SK-N-SH (cell line): ENCODE measurements at regions not wholly inside any gene's neighbourhood (a gene's known extent, or its start where the extent isn't known, plus 50 kb on each side); places are given as distances from the start of the nearest gene placed in this dataset.

Experiments used
- CTCF ChIA-PET: fragments of 300-600, 350-600 bp; formaldehyde crosslinking; extraction: SDS; loops from one replicate; lab custom pipeline; 2021; lab: Yijun Ruan, JAX
- POLR2A ChIA-PET: fragments of 350-600 bp; sonication (Branson Sonifier 250); formaldehyde crosslinking; extraction: SDS; loops from one replicate; lab custom pipeline; 2020; ENCODE audit warnings: antibody characterized with exemption, inconsistent platforms; lab: Yijun Ruan, JAX
- DNase-seq: peaks from one replicate; pipeline ENCODE4 v3.0.0; 2012
- H2AFZ ChIP-seq: fragments of 200-600 bp; sonication (generic); 2 replicates; pipeline ENCODE4 v1.8.1; 2016; ENCODE audit warnings: antibody characterized with exemption, mild to moderate bottlenecking, low read depth
- H3F3A ChIP-seq: fragments of 200-600 bp; sonication (generic); replicated peaks from 2 replicates; pipeline ENCODE3; 2016; ENCODE audit warnings: antibody characterized with exemption, mild to moderate bottlenecking; ENCODE audit not compliant: insufficient read depth
- H3K27ac ChIP-seq, 2 experiments: fragments of 200-500 bp in 1 of 2; fragments of 200-600 bp in 1 of 2; sonication (Bioruptor generic) in 1 of 2; sonication (generic), shearing (Covaris generic) in 1 of 2; 2 replicates each; pipeline versions ENCODE4 v1.5.1 to v1.6.1; 2014 to 2016; ENCODE audit warnings: low read depth in 2 of 2, inconsistent platforms in 1 of 2, low read length in 1 of 2, mild to moderate bottlenecking in 1 of 2, mixed read lengths in 1 of 2
- H3K27me3 ChIP-seq: fragments of 200-600 bp; sonication (generic), shearing (Covaris generic); 2 replicates; pipeline ENCODE4 v1.6.1; 2016; ENCODE audit warnings: mixed run types; ENCODE audit not compliant: insufficient read depth
- H3K36me3 ChIP-seq, 2 experiments: fragments of 200-500 bp in 1 of 2; fragments of 200-600 bp in 1 of 2; sonication (Bioruptor generic) in 1 of 2; sonication (generic) in 1 of 2; replicated peaks in 1 of 2; 2 replicates each; pipeline versions ENCODE3 to v1.5.1; 2014 to 2016; ENCODE audit warnings: low read length in 1 of 2, mild to moderate bottlenecking in 1 of 2; ENCODE audit not compliant: insufficient read depth in 2 of 2, control insufficient read depth in 1 of 2
- H3K4me1 ChIP-seq, 2 experiments: fragments of 200-500 bp in 1 of 2; fragments of 200-600 bp in 1 of 2; sonication (Bioruptor generic) in 1 of 2; sonication (generic), shearing (Covaris generic) in 1 of 2; 2 replicates each; pipeline versions ENCODE4 v1.5.1 to v1.6.1; 2014 to 2016; ENCODE audit warnings: low read depth in 1 of 2, low read length in 1 of 2, mixed run types in 1 of 2; ENCODE audit not compliant: insufficient read depth in 2 of 2, control insufficient read depth in 1 of 2
- H3K4me2 ChIP-seq: fragments of 200-600 bp; sonication (generic), shearing (Covaris generic); 2 replicates; pipeline ENCODE4 v1.6.1; 2017; ENCODE audit warnings: mixed run types
- H3K4me3 ChIP-seq, 2 experiments: fragments of 200-500 bp in 1 of 2; fragments of 200-600 bp in 1 of 2; sonication (Bioruptor generic) in 1 of 2; sonication (generic), shearing (Covaris generic) in 1 of 2; 2 replicates each; pipeline versions ENCODE4 v1.5.1 to v1.8.1; 2014 to 2016; ENCODE audit warnings: low read depth in 2 of 2, inconsistent platforms in 1 of 2, low read length in 1 of 2, mild to moderate bottlenecking in 1 of 2, mixed read lengths in 1 of 2, moderate library complexity in 1 of 2
- H3K79me2 ChIP-seq: fragments of 200-600 bp; sonication (generic); 2 replicates; pipeline ENCODE4 v1.8.1; 2017; ENCODE audit warnings: mild to moderate bottlenecking; ENCODE audit not compliant: insufficient read depth
- H3K9ac ChIP-seq: fragments of 200-600 bp; sonication (generic); 2 replicates; pipeline ENCODE4 v1.6.1; 2017; ENCODE audit warnings: mixed run types
- H3K9me2 ChIP-seq: fragments of 200-600 bp; sonication (generic); 2 replicates; pipeline ENCODE4 v1.6.1; 2017; ENCODE audit warnings: mixed run types
- H3K9me3 ChIP-seq: fragments of 200-600 bp; sonication (generic); 2 replicates; pipeline ENCODE4 v1.6.1; 2017; ENCODE audit warnings: mixed run types, mild to moderate bottlenecking, moderate library complexity
- H4K20me1 ChIP-seq: fragments of 200-600 bp; sonication (generic); 2 replicates; pipeline ENCODE4 v1.6.1; 2017; ENCODE audit warnings: mild to moderate bottlenecking, mixed run types; ENCODE audit not compliant: insufficient read depth
- FOXM1 ChIP-seq: IDR thresholded peaks from 2 replicates; pipeline ENCODE4 v1.4.0; 2012; ENCODE audit warnings: low read depth, mild to moderate bottlenecking
- IRF3 ChIP-seq: fragments of 150-350 bp; IDR thresholded peaks from 2 replicates; pipeline ENCODE4 v1.6.1; 2016; ENCODE audit warnings: mild to moderate bottlenecking, low read depth, low read length
- RCOR1 ChIP-seq: fragments of 150-350 bp; IDR thresholded peaks from 2 replicates; pipeline ENCODE4 v1.6.1; 2017; ENCODE audit warnings: antibody characterized with exemption, low read length
- REST ChIP-seq: IDR thresholded peaks from 2 replicates; pipeline ENCODE4 v1.6.1; 2012; ENCODE audit warnings: mild to moderate bottlenecking, low read depth, low read length, moderate library complexity
- TCF12 ChIP-seq: IDR thresholded peaks from 2 replicates; pipeline ENCODE4 v1.4.0; 2012
- YY1 ChIP-seq: IDR thresholded peaks from 2 replicates; pipeline ENCODE4 v1.4.0; 2012; ENCODE audit warnings: low read depth, mild to moderate bottlenecking
- ZBTB33 ChIP-seq: IDR thresholded peaks from 2 replicates; pipeline ENCODE4 v1.4.0; 2012; ENCODE audit warnings: low read depth, borderline replicate concordance
- WGBS: methylation state at CpG from one replicate; pipeline ENCODE4 v1.1.6; 2017; ENCODE audit warnings: low lambda C conversion rate; 5-methylcytosine and 5-hydroxymethylcytosine counted together
- TF ChIP-seq, protein P1 (sequence below): IDR thresholded peaks from 2 replicates; pipeline ENCODE4 v1.4.0; 2012; ENCODE audit warnings: low read depth, borderline replicate concordance
- TF ChIP-seq, protein P2 (sequence below): IDR thresholded peaks from 2 replicates; pipeline ENCODE4 v1.4.0; 2012; ENCODE audit warnings: low read depth
- TF ChIP-seq, protein P3 (sequence below): fragments of 150-350 bp; IDR thresholded peaks from 2 replicates; pipeline ENCODE4 v1.6.1; 2017; ENCODE audit warnings: antibody characterized with exemption, low read length, low read depth, borderline replicate concordance

- Histone ChIP-seq H3K4me3 (no peak overlapping the region), H3K79me2 (no peaks in the 10 kb centered on the region), H2AFZ (no peak overlapping the region), H3K9me2 (no peaks in the 10 kb centered on the region), H3K27ac (no peak overlapping the region), H4K20me1 (no peaks in the 10 kb centered on the region), H3K4me2 (no peak overlapping the region), H3F3A (no peaks in the 10 kb centered on the region), H3K27me3 (peaks cover 22% of the 10 kb centered on the region; the same call in 1 of the 2 replicates), H3K9me3 (no peaks in the 10 kb centered on the region), H3K9ac (no peak overlapping the region), H3K36me3 (no peaks in the 10 kb centered on the region), H3K4me1 (no peaks in the 10 kb centered on the region)
- no peak for DNase-seq
- CTCF ChIA-PET = interaction anchor here (1.0 to 1.4 kb wide), 2 partner anchors 85 to 186 kb away, joined by 3 to 4 read pairs; no protein-coding TSS in a partner anchor
- POLR2A ChIA-PET = no interaction called here
- 67% methylated on average over 7 of the region's 8 CpGs for WGBS
- no peak for TF ChIP-seq REST
- TF ChIP-seq TCF12 = no peak
Observed at GRCh38 chr4:1543561-1543960, 137.3 kb upstream of the NKX1-1 start.

- 80% methylated on average over 7 of the region's 27 CpGs for WGBS
- Histone ChIP-seq H3F3A (no peaks in the 10 kb centered on the region), H2AFZ (no peak overlapping the region), H3K4me3 (no peak overlapping the region), H3K9me2 (no peaks in the 10 kb centered on the region), H3K9me3 (no peaks in the 10 kb centered on the region), H3K27ac (no peak overlapping the region), H3K36me3 (no peaks in the 10 kb centered on the region), H3K4me1 (no peaks in the 10 kb centered on the region), H3K27me3 (peaks cover 13% of the 10 kb centered on the region; the same call in 1 of the 2 replicates), H3K4me2 (no peak overlapping the region), H4K20me1 (no peaks in the 10 kb centered on the region), H3K79me2 (no peaks in the 10 kb centered on the region), H3K9ac (no peak overlapping the region)
- ChIA-PET POLR2A (no interaction called here), CTCF (no interaction called here)
- DNase-seq = no peak
- TF ChIP-seq FOXM1 (no peak), RCOR1 (no peak), IRF3 (no peak), ZBTB33 (no peak), YY1 (no peak)
- TF ChIP-seq, protein P1, sequence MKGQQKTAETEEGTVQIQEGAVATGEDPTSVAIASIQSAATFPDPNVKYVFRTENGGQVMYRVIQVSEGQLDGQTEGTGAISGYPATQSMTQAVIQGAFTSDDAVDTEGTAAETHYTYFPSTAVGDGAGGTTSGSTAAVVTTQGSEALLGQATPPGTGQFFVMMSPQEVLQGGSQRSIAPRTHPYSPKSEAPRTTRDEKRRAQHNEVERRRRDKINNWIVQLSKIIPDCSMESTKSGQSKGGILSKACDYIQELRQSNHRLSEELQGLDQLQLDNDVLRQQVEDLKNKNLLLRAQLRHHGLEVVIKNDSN = no peak
- TF ChIP-seq, protein P2, sequence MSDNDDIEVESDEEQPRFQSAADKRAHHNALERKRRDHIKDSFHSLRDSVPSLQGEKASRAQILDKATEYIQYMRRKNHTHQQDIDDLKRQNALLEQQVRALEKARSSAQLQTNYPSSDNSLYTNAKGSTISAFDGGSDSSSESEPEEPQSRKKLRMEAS = no peak
- TF ChIP-seq, protein P3, sequence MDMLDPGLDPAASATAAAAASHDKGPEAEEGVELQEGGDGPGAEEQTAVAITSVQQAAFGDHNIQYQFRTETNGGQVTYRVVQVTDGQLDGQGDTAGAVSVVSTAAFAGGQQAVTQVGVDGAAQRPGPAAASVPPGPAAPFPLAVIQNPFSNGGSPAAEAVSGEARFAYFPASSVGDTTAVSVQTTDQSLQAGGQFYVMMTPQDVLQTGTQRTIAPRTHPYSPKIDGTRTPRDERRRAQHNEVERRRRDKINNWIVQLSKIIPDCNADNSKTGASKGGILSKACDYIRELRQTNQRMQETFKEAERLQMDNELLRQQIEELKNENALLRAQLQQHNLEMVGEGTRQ = no peak
Observed at GRCh38 chr4:1542516-1543320, 136.5 kb upstream of the NKX1-1 start.
